Liver (tissue), 8 donors: ENCODE measurements at regions not wholly inside any gene's neighbourhood (a gene's known extent, or its start where the extent isn't known, plus 50 kb on each side); places are given as distances from the start of the nearest gene placed in this dataset.

Source experiments
- DNase-seq: peaks from one replicate; pipeline ENCODE4 v3.0.0-alpha.2; 2017; ENCODE audit warnings: low spot score
- H3K27ac ChIP-seq, 2 donors: one replicate each; pipeline ENCODE4 v1.7.0; 2013; ENCODE audit warnings: inconsistent platforms in 2 of 2, low read length in 2 of 2, control low read depth in 1 of 2, low read depth in 1 of 2, mild to moderate bottlenecking in 1 of 2
- H3K27me3 ChIP-seq, 4 donors: one replicate each; pipeline versions ENCODE4 v1.6.1 to v1.7.0; 2013; ENCODE audit warnings: low read length in 3 of 4, inconsistent platforms in 1 of 4, mild to moderate bottlenecking in 1 of 4, moderate library complexity in 1 of 4; ENCODE audit not compliant: control insufficient read depth in 4 of 4, insufficient read depth in 4 of 4
- H3K36me3 ChIP-seq, 4 donors: one replicate each; pipeline versions ENCODE4 v1.6.1 to v1.7.0; 2013; ENCODE audit warnings: low read length in 3 of 4, mild to moderate bottlenecking in 3 of 4, low read depth in 1 of 4, moderate library complexity in 1 of 4; ENCODE audit not compliant: control insufficient read depth in 4 of 4, insufficient read depth in 3 of 4
- H3K4me1 ChIP-seq, 4 donors: one replicate each; pipeline versions ENCODE4 v1.6.1 to v1.7.0; 2013; ENCODE audit warnings: low read length in 3 of 4, mild to moderate bottlenecking in 3 of 4, moderate library complexity in 1 of 4; ENCODE audit not compliant: control insufficient read depth in 4 of 4, insufficient read depth in 4 of 4
- H3K4me3 ChIP-seq, 3 donors: one replicate each; pipeline versions ENCODE4 v1.6.1 to v1.7.0; 2013; ENCODE audit warnings: low read length in 3 of 3, control low read depth in 1 of 3, low read depth in 1 of 3, mild to moderate bottlenecking in 1 of 3
- H3K9ac ChIP-seq, 2 donors: one replicate each; pipeline ENCODE4 v1.7.0; 2013; ENCODE audit warnings: low read length in 2 of 2, mild to moderate bottlenecking in 2 of 2, moderate library complexity in 2 of 2, control low read depth in 1 of 2, low read depth in 1 of 2
- H3K9me3 ChIP-seq, 4 donors: one replicate each; pipeline versions ENCODE4 v1.6.1 to v1.7.0; 2013; ENCODE audit warnings: low read length in 3 of 4; ENCODE audit not compliant: control insufficient read depth in 4 of 4
- ATF3 ChIP-seq: IDR thresholded peaks from 2 replicates; pipeline ENCODE4 v1.6.1; 2016; ENCODE audit warnings: antibody characterized with exemption
- CTCF ChIP-seq: fragments of 150-350 bp; IDR thresholded peaks from 2 replicates; pipeline ENCODE4 v1.5.1; 2017; ENCODE audit warnings: improper control_type of control experiment, low read depth, low read length; ENCODE audit not compliant: missing input control
- EGR1 ChIP-seq, 2 donors: IDR thresholded peaks; 2 replicates each; pipeline ENCODE4 v1.6.1; 2016 to 2018; ENCODE audit warnings: antibody characterized with exemption in 2 of 2, low read depth in 2 of 2
- FOXA1 ChIP-seq: IDR thresholded peaks from 2 replicates; pipeline ENCODE4 v1.6.1; 2016; ENCODE audit warnings: antibody characterized with exemption
- FOXA2 ChIP-seq: IDR thresholded peaks from 2 replicates; pipeline ENCODE4 v1.6.1; 2016; ENCODE audit warnings: antibody characterized with exemption
- GABPA ChIP-seq, 2 donors: IDR thresholded peaks in 1 of 2; conservative IDR thresholded peaks in 1 of 2; 2 replicates each; pipeline ENCODE4 v1.6.1; 2016; ENCODE audit warnings: antibody characterized with exemption in 2 of 2, mild to moderate bottlenecking in 1 of 2, moderate library complexity in 1 of 2
- HNF4A ChIP-seq, 2 donors: conservative IDR thresholded peaks; 2 replicates each; pipeline ENCODE4 v1.6.1; 2016; ENCODE audit warnings: antibody characterized with exemption in 2 of 2, mild to moderate bottlenecking in 2 of 2
- HNF4G ChIP-seq: IDR thresholded peaks from 2 replicates; pipeline ENCODE4 v1.6.1; 2016; ENCODE audit warnings: antibody characterized with exemption
- JUND ChIP-seq, 2 donors: IDR thresholded peaks; 2 replicates each; pipeline ENCODE4 v1.6.1; 2016; ENCODE audit warnings: antibody characterized with exemption in 2 of 2
- MAX ChIP-seq: IDR thresholded peaks from 2 replicates; pipeline ENCODE4 v1.6.1; 2016; ENCODE audit warnings: antibody characterized with exemption
- NR2F2 ChIP-seq: IDR thresholded peaks from 2 replicates; pipeline ENCODE4 v1.6.1; 2016; ENCODE audit warnings: antibody characterized with exemption
- RAD21 ChIP-seq, 2 donors: IDR thresholded peaks; 2 replicates each; pipeline ENCODE4 v1.6.1; 2016; ENCODE audit warnings: antibody characterized with exemption in 2 of 2, mild to moderate bottlenecking in 2 of 2
- REST ChIP-seq: IDR thresholded peaks from 2 replicates; pipeline ENCODE4 v1.6.1; 2016; ENCODE audit warnings: antibody characterized with exemption, mild to moderate bottlenecking
- RXRA ChIP-seq, 2 donors: IDR thresholded peaks; 2 replicates each; pipeline ENCODE4 v1.6.1; 2017 to 2018; ENCODE audit warnings: antibody characterized with exemption in 2 of 2, mild to moderate bottlenecking in 1 of 2
- SP1 ChIP-seq: IDR thresholded peaks from 2 replicates; pipeline ENCODE4 v1.6.1; 2018; ENCODE audit warnings: antibody characterized with exemption, mild to moderate bottlenecking
- TAF1 ChIP-seq: conservative IDR thresholded peaks from 2 replicates; pipeline ENCODE4 v1.6.1; 2016; ENCODE audit warnings: antibody characterized with exemption, mild to moderate bottlenecking
- YY1 ChIP-seq: IDR thresholded peaks from 2 replicates; pipeline ENCODE4 v1.6.1; 2016; ENCODE audit warnings: antibody characterized with exemption, mild to moderate bottlenecking
- ZBTB33 ChIP-seq: IDR thresholded peaks from 2 replicates; pipeline ENCODE4 v1.6.1; 2016; ENCODE audit warnings: antibody characterized with exemption
- WGBS: extraction: QIAGEN DNeasy Blood & Tissue Kit; methylation state at CpG from one replicate; pipeline ENCODE4 v1.1.7; 2013; 5-methylcytosine and 5-hydroxymethylcytosine counted together
- donor health status: healthy.
- donor health status: healthy.
- donor health status: healthy.
- donor health status: healthy.
- donor health status: healthy.

- TF ChIP-seq CTCF (no peak), NR2F2 (no peak), FOXA2 (no peak), EGR1 (IDR thresholded peaks at IDR 0.05; ENCODE audit: low read depth in 2 of 2) (no peak), FOXA1 (no peak)
Measured at GRCh38 chr4:17187003-17187402, 288.6 kb upstream of the LDB2 start (continued).

- Histone ChIP-seq H3K9me3 (no peaks in the 10 kb centered on the region), H3K27ac (no peak overlapping the region), H3K4me1 (no peaks in the 10 kb centered on the region), H3K27me3 (no peaks in the 10 kb centered on the region), H3K36me3 (no peaks in the 10 kb centered on the region), H3K9ac (no peak overlapping the region), H3K4me3 (no peak overlapping the region)
- DNase-seq = no peak
- TF ChIP-seq RXRA (IDR thresholded peaks at IDR 0.05) = no peak
- TF ChIP-seq JUND (IDR thresholded peaks at IDR 0.05) = no peak
- TF ChIP-seq FOXA2 = no peak
- TF ChIP-seq HNF4A (conservative IDR thresholded peaks at IDR 0.05) = no peak
- TF ChIP-seq FOXA1 = no peak
- TF ChIP-seq ZBTB33 = no peak
- no peak for TF ChIP-seq NR2F2
- no peak for TF ChIP-seq HNF4G
- TF ChIP-seq TAF1 = no peak
- no peak for TF ChIP-seq GABPA (IDR thresholded peaks at IDR 0.05 in 1 of 2, conservative IDR thresholded peaks at IDR 0.05 in 1 of 2)
- no peak for TF ChIP-seq CTCF
- TF ChIP-seq YY1 = no peak
- no peak for TF ChIP-seq MAX
- TF ChIP-seq REST = no peak
- TF ChIP-seq ATF3 = no peak
- no peak for TF ChIP-seq SP1
- no peak for TF ChIP-seq RAD21 (IDR thresholded peaks at IDR 0.05)
- no peak for TF ChIP-seq EGR1 (IDR thresholded peaks at IDR 0.05; ENCODE audit: low read depth in 2 of 2)
- 84% methylated on average over 4 of the region's 4 CpGs for WGBS
Measured at GRCh38 chr4:17182888-17183287, 284.4 kb upstream of the LDB2 start.
